ENCODE measurements at regions not wholly inside any gene's neighbourhood (a gene's known extent, or its start where the extent isn't known, plus 50 kb on each side); places are given as distances from the start of the nearest gene placed in this dataset.

- H3K4me3 ChIP-seq (ENCODE audit: control insufficient read depth, low read depth, low read length): no peak overlapping the region
- TF ChIP-seq CTCF (conservative IDR thresholded peaks at IDR 0.05; ENCODE audit: control insufficient read depth, insufficient read depth, low read depth, low read length): peak; percentile 44
- DNase-seq (ENCODE audit: low read depth): peak; percentile 64
Measured at GRCh38 chr4:111937368-111937767, 207.9 kb upstream of the FAM241A start.

DNA sequence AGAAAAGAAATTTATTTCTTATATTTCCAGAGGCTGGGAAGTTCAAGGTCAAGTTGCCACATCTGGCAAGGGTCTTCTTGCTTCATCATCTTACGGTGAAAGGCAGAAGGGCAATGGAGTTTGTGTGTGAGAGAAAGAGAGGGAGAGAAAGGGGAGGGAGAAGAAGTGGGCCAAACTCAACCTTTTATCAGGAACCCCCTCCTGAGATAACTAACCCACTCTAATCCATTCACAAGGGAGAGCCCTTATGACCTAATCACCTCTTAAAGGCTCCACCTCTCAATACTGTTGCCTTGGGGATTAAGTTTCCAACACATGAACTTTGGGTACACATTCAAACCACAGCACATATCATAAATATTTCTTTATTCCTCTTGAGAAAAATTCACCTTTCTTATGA is 203.3 kb upstream of the FAM241A start:
- H3K4me3 ChIP-seq (ENCODE audit: control insufficient read depth, low read depth, low read length): no peak overlapping the region
- TF ChIP-seq CTCF (conservative IDR thresholded peaks at IDR 0.05; ENCODE audit: control insufficient read depth, insufficient read depth, low read depth, low read length): no peak
- no peak for DNase-seq (ENCODE audit: low read depth)

- no peak overlapping the region for H3K4me3 ChIP-seq (ENCODE audit: control insufficient read depth, low read depth, low read length)
- TF ChIP-seq CTCF (conservative IDR thresholded peaks at IDR 0.05; ENCODE audit: control insufficient read depth, insufficient read depth, low read depth, low read length): peak; percentile 66
- DNase-seq (ENCODE audit: low read depth): peak; percentile 59
Measured at GRCh38 chr4:111943796-111944203, 201.5 kb upstream of the FAM241A start.

DNA sequence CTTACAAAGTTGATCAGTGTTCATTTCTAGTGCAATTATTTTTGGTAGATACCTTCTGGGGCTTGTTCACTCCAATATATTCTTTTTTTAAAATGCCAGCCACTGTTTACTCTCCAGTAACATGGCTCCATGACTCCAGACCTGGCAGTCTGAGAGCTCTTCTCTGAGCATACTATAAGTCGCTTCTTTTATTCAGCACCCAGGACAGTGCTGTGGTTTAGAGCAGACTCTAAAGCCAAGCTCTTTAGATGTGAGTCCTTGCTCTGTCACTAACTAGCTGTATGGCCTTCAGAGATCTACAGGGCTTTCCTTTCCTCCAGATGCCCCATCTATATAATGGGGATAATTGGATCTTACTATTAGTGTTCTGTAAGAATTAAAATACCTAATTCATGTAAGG is 200.2 kb upstream of the FAM241A start:
- DNase-seq (ENCODE audit: low read depth): no peak
- TF ChIP-seq CTCF (conservative IDR thresholded peaks at IDR 0.05; ENCODE audit: control insufficient read depth, insufficient read depth, low read depth, low read length): no peak
- no peak overlapping the region for H3K4me3 ChIP-seq (ENCODE audit: control insufficient read depth, low read depth, low read length)

GRCh38 chr4:111946800-111947199 is 198.5 kb upstream of the FAM241A start:
- no peak overlapping the region for H3K4me3 ChIP-seq (ENCODE audit: control insufficient read depth, low read depth, low read length)
- no peak for TF ChIP-seq CTCF (conservative IDR thresholded peaks at IDR 0.05; ENCODE audit: control insufficient read depth, insufficient read depth, low read depth, low read length)
- no peak for DNase-seq (ENCODE audit: low read depth)

- no peak for DNase-seq (ENCODE audit: low read depth)
- H3K4me3 ChIP-seq (ENCODE audit: control insufficient read depth, low read depth, low read length): no peak overlapping the region
- TF ChIP-seq CTCF (conservative IDR thresholded peaks at IDR 0.05; ENCODE audit: control insufficient read depth, insufficient read depth, low read depth, low read length): no peak
Measured at GRCh38 chr4:111952688-111953087, 192.6 kb upstream of the FAM241A start.

GRCh38 chr4:111954550-111954949 is 190.7 kb upstream of the FAM241A start:
- no peak for TF ChIP-seq CTCF (conservative IDR thresholded peaks at IDR 0.05; ENCODE audit: control insufficient read depth, insufficient read depth, low read depth, low read length)

More at GRCh38 chr4:111954550-111954949, 190.7 kb upstream of the FAM241A start:
- DNase-seq (ENCODE audit: low read depth): no peak
- no peak overlapping the region for H3K4me3 ChIP-seq (ENCODE audit: control insufficient read depth, low read depth, low read length)

Data from fibroblast of mammary gland (primary cell).